Karpas-422 (cell line): ENCODE measurements at regions not wholly inside any gene's neighbourhood (a gene's known extent, or its start where the extent isn't known, plus 50 kb on each side); places are given as distances from the start of the nearest gene placed in this dataset.
"Not testable (repeated sequence)": the region's sequence is repeated elsewhere in the genome, so short reads cannot be mapped to it uniquely, and the experiment has no call there.

ENCODE experiments used
- DNase-seq: peaks from one replicate; pipeline ENCODE4 v3.0.0-alpha.2; 2015
- H2AFZ ChIP-seq: fragments of 200-600 bp; sonication (generic); 2 replicates; pipeline ENCODE4 v1.6.1; 2014; ENCODE audit warnings: antibody characterized with exemption, low read length, mixed read lengths
- H3K27ac ChIP-seq: fragments of 200-600 bp; sonication (generic); 2 replicates; pipeline ENCODE4 v1.5.1; 2014; ENCODE audit warnings: mild to moderate bottlenecking, low read length, moderate library complexity
- H3K27me3 ChIP-seq: fragments of 200-600 bp; sonication (generic); 2 replicates; pipeline ENCODE4 v1.6.1; 2014; ENCODE audit warnings: low read length, mixed read lengths
- H3K36me3 ChIP-seq: fragments of 200-600 bp; sonication (generic); 2 replicates; pipeline ENCODE4 v1.6.1; 2014; ENCODE audit warnings: low read length, mixed read lengths; ENCODE audit not compliant: insufficient read depth
- H3K4me1 ChIP-seq: fragments of 200-600 bp; sonication (generic); 2 replicates; pipeline ENCODE4 v1.6.1; 2014; ENCODE audit warnings: mild to moderate bottlenecking, low read length, mixed read lengths
- H3K4me2 ChIP-seq: fragments of 200-600 bp; sonication (generic); 2 replicates; pipeline ENCODE4 v1.6.1; 2014; ENCODE audit warnings: low read length, low read depth, mild to moderate bottlenecking; ENCODE audit not compliant: poor library complexity, severe bottlenecking
- H3K4me3 ChIP-seq: fragments of 200-600 bp; sonication (generic); 2 replicates; pipeline ENCODE4 v1.5.1; 2014; ENCODE audit warnings: mild to moderate bottlenecking, antibody characterized with exemption, low read length, mixed read lengths
- H3K79me2 ChIP-seq: fragments of 200-600 bp; sonication (generic); 2 replicates; pipeline ENCODE4 v1.6.1; 2014; ENCODE audit warnings: mild to moderate bottlenecking, low read length, mixed read lengths
- H3K9ac ChIP-seq: fragments of 200-600 bp; sonication (generic); 2 replicates; pipeline ENCODE4 v1.6.0; 2014; ENCODE audit warnings: low read length
- H3K9me2 ChIP-seq: fragments of 200-600 bp; sonication (generic), shearing (Covaris generic); replicated peaks from 2 replicates; pipeline ENCODE4 v1.6.0; 2014; ENCODE audit warnings: mild to moderate bottlenecking, low read length, moderate library complexity; ENCODE audit not compliant: insufficient read depth
- H3K9me3 ChIP-seq: fragments of 300-700, 200-600 bp; sonication (generic); 2 replicates; pipeline ENCODE4 v1.6.1; 2014; ENCODE audit warnings: low read length, mixed read lengths
- H4K20me1 ChIP-seq: fragments of 200-600 bp; sonication (generic); 2 replicates; pipeline ENCODE4 v1.6.1; 2014; ENCODE audit warnings: mild to moderate bottlenecking, antibody characterized with exemption, low read length, low read depth; ENCODE audit not compliant: insufficient read depth

DNA sequence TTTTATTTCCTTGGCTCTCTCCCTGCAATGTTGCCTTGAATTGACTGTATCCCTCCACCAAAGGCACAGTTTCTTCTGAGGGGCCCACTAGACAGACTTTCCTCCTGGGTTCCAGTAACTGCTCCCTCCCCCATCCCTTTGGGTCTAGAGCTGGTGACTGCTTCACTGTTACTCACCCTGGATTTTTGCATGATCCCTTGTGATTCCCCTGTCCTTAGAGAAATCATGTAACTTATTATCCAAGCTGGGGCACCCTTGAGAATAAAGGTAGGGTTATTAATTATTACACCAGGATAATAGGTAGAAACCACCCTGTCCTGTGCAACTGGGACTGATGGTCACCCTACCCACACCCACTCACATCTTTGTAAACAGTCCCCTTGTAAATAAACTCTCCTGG is 67.5 kb upstream of the FYN start:
- no peak for DNase-seq
- Histone ChIP-seq H3K27me3 (no peaks in the 10 kb centered on the region), H3K4me3 (no peak overlapping the region), H3K9me3 (peaks cover 6% of the 10 kb centered on the region), H3K36me3 (no peaks in the 10 kb centered on the region), H3K4me2 (no peak overlapping the region), H3K79me2 (no peaks in the 10 kb centered on the region), H3K27ac (no peak overlapping the region), H3K9me2 (no peaks in the 10 kb centered on the region), H3K4me1 (peaks cover 9% of the 10 kb centered on the region), H3K9ac (no peak overlapping the region), H4K20me1 (no peaks in the 10 kb centered on the region), H2AFZ (no peak overlapping the region)

DNA sequence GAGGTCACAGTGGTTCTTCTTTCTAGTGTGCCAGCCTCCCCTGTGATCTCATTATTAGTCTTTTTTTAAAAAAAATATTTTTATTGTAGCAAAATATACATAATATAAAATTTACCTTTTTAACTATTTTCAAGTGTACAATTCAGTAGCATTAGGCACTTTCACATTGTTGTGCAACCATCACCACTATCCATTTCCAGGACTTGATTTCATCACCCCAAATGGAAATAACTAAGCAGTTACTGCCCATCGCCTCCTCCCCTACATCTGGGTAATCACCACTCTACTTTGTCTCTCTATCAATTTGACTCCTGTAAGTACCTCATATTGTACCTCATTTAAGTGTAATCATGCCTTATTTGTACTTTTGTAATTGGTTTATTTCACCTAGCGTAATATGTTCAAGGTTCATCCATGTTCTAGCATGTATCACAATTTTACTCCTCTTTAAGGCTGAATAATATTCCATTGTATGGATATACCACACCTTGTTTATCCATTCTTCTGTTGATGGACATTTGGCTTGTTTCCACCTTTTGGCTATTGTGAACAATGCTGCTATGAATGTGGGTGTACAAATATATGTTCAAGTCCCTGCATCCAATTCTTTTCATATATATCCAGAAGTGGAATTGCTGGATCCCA is 68.6 kb upstream of the FYN start:
- no peak overlapping the region for H3K27ac ChIP-seq
- no peaks in the 10 kb centered on the region for H3K36me3 ChIP-seq
- no peaks in the 10 kb centered on the region for H3K4me1 ChIP-seq
- no peak for DNase-seq
- H3K9me2 ChIP-seq, result no peaks in the 10 kb centered on the region
- H3K9me3 ChIP-seq, result peaks cover 6% of the 10 kb centered on the region
- no peak overlapping the region for H3K4me3 ChIP-seq
- no peaks in the 10 kb centered on the region for H3K27me3 ChIP-seq
- no peaks in the 10 kb centered on the region for H3K79me2 ChIP-seq
- H2AFZ ChIP-seq, result no peak overlapping the region
- no peaks in the 10 kb centered on the region for H4K20me1 ChIP-seq
- no peak overlapping the region for H3K9ac ChIP-seq
- H3K4me2 ChIP-seq, result no peak overlapping the region

GRCh38 chr6:111942561-111942960 is 69.3 kb upstream of the FYN start:
- no peak for DNase-seq
- no peak overlapping the region for H3K4me3 ChIP-seq
- H3K9me2 ChIP-seq, result no peaks in the 10 kb centered on the region
- H3K79me2 ChIP-seq, result no peaks in the 10 kb centered on the region
- no peak overlapping the region for H3K27ac ChIP-seq
- H3K36me3 ChIP-seq, result no peaks in the 10 kb centered on the region
- no peaks in the 10 kb centered on the region for H3K4me1 ChIP-seq
- no peak overlapping the region for H2AFZ ChIP-seq
- no peaks in the 10 kb centered on the region for H4K20me1 ChIP-seq
- H3K9me3 ChIP-seq, result peaks cover 6% of the 10 kb centered on the region
- H3K9ac ChIP-seq, result no peak overlapping the region
- H3K27me3 ChIP-seq, result no peaks in the 10 kb centered on the region
- no peak overlapping the region for H3K4me2 ChIP-seq

DNA sequence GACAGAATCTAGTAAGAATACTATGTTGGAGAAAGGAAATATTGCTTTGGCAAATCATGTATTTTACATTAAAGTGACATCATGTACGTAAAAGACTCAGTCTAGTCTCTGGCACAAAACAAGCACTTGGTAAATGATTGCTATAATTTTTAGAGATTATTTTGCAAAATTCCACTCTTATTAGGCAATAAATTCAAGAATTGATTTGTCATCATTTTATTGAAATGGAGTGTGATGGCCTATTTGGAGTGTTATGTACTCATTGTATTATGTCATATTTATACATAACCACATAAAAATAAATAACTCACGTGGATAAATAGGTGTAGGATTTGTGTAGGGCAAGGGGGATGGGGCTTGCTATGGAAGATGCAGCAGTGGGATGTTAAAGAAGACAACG is 70.0 kb upstream of the FYN start:
- no peak overlapping the region for H3K9ac ChIP-seq

DNA sequence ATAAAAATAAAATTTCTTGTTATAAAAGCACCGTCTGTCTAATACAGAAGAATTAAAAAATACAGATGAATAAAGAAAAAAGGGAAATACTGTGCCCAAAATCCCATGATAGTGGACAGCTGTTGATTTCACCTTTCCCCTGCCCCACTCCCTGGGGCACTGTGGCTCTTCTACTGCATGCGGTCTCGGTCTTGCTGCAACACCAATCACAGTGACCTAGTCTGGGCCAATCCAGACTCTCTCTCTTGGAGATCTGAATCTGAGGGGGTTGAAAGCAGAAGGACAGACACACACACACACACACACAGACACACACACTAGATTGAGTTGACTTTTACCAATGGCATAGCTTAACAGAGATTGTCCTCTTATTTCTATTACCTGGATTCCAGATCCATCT is 70.5 kb upstream of the FYN start:
- Histone ChIP-seq H2AFZ (no peak overlapping the region), H3K4me1 (no peaks in the 10 kb centered on the region), H3K9me2 (no peaks in the 10 kb centered on the region), H3K36me3 (no peaks in the 10 kb centered on the region), H3K9ac (no peak overlapping the region), H4K20me1 (no peaks in the 10 kb centered on the region), H3K4me3 (no peak overlapping the region), H3K4me2 (no peak overlapping the region), H3K27ac (no peak overlapping the region), H3K27me3 (no peaks in the 10 kb centered on the region), H3K79me2 (no peaks in the 10 kb centered on the region), H3K9me3 (peaks cover 6% of the 10 kb centered on the region)
- DNase-seq, result no peak

More for the DNA sequence above, 70.0 kb upstream of the FYN start:
- H4K20me1 ChIP-seq, result no peaks in the 10 kb centered on the region
- H3K9me3 ChIP-seq, result peaks cover 6% of the 10 kb centered on the region
- H3K4me2 ChIP-seq, result no peak overlapping the region
- H3K4me3 ChIP-seq, result no peak overlapping the region
- H3K36me3 ChIP-seq, result no peaks in the 10 kb centered on the region
- no peak for DNase-seq
- no peaks in the 10 kb centered on the region for H3K79me2 ChIP-seq
- H3K27ac ChIP-seq, result no peak overlapping the region
- no peaks in the 10 kb centered on the region for H3K4me1 ChIP-seq
- H3K27me3 ChIP-seq, result no peaks in the 10 kb centered on the region
- no peaks in the 10 kb centered on the region for H3K9me2 ChIP-seq
- no peak overlapping the region for H2AFZ ChIP-seq

- no peak overlapping the region for H2AFZ ChIP-seq
- H3K4me3 ChIP-seq, result no peak overlapping the region
- H3K9ac ChIP-seq, result no peak overlapping the region
- H3K27me3 ChIP-seq, result no peaks in the 10 kb centered on the region
- peaks cover 6% of the 10 kb centered on the region for H3K9me3 ChIP-seq
- H4K20me1 ChIP-seq, result no peaks in the 10 kb centered on the region
- H3K36me3 ChIP-seq, result no peaks in the 10 kb centered on the region
- H3K4me1 ChIP-seq, result no peaks in the 10 kb centered on the region
- no peak overlapping the region for H3K4me2 ChIP-seq
- no peaks in the 10 kb centered on the region for H3K9me2 ChIP-seq
- no peak overlapping the region for H3K27ac ChIP-seq
- DNase-seq, result no peak
- H3K79me2 ChIP-seq, result no peaks in the 10 kb centered on the region
Measured at GRCh38 chr6:111944541-111944940, 71.3 kb upstream of the FYN start.

DNA sequence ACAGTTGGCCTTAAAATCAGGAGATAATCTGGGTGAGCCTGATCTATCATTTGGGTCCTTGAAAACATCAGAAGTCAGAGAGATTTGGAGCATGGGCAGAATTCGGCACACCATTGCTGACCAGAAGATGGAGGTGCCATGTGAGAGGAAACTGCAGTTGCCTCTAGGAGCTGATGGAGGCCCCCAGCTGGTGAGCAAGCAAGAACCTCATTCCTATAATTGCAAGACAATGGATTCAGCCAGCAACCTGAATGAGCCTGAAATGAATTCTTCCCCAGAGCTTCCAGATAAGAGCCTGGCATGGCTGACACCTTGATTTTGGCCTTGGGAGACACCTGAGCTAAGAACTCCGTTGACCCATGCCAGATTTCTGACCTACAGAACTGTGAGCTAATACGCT is 76.3 kb upstream of the FYN start:
- H3K9me3 ChIP-seq, result no peaks in the 10 kb centered on the region
- H4K20me1 ChIP-seq, result no peaks in the 10 kb centered on the region
- no peaks in the 10 kb centered on the region for H3K9me2 ChIP-seq
- peaks cover 6% of the 10 kb centered on the region for H3K4me1 ChIP-seq
- H3K4me2 ChIP-seq, result no peak overlapping the region
- DNase-seq, result no peak
- no peaks in the 10 kb centered on the region for H3K79me2 ChIP-seq
- H3K36me3 ChIP-seq, result no peaks in the 10 kb centered on the region
- H3K9ac ChIP-seq, result no peak overlapping the region
- 0 out of 2 replicates have a peak overlapping the region, but pooled peaks have one; percentile 36 for H2AFZ ChIP-seq
- H3K4me3 ChIP-seq, result no peak overlapping the region
- H3K27me3 ChIP-seq, result no peaks in the 10 kb centered on the region
- no peak overlapping the region for H3K27ac ChIP-seq

DNA sequence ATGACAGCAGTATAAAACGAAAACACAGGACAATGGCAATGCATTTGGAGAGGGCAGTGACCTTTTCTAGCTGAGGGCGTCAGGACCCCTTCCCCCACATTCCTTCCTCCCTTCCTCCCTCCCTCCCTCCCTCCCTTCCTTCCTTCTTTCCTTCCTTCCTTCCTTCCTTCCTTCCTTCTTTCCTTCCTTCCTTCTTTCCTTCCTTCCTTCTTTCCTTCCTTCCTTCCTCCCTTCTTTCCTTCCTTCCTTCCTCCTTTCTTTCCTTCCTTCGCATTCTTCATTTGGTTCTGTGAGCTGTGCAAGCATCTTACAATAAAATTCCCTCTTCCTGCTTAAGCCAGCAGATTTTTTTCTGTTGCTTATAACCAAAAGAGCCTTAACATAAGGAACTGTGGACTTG is 76.7 kb upstream of the FYN start:
- H3K4me3 ChIP-seq, H3K9me3 ChIP-seq, H3K79me2 ChIP-seq, H3K27ac ChIP-seq, H3K36me3 ChIP-seq, DNase-seq, H4K20me1 ChIP-seq, H3K27me3 ChIP-seq, H3K9ac ChIP-seq, H3K4me2 ChIP-seq, H2AFZ ChIP-seq, H3K9me2 ChIP-seq, H3K4me1 ChIP-seq: not testable (repeated sequence)
